Upper lobe of left lung (tissue), 6 donors: ENCODE measurements at regions not wholly inside any gene's neighbourhood (a gene's known extent, or its start where the extent isn't known, plus 50 kb on each side); places are given as distances from the start of the nearest gene placed in this dataset.

Source experiments
- ATAC-seq, 2 donors: fragments of 200-7000 bp; cut with Tn5 transposase; one replicate each; pipeline ENCODE4 v1.9.1; 2022; ENCODE audit warnings: mild to moderate bottlenecking in 2 of 2, moderate library complexity in 2 of 2; ENCODE audit not compliant: low FRiP score in 2 of 2
- DNase-seq, 2 donors: peaks; one replicate each; pipeline ENCODE4 v3.0.0-alpha.2; 2019 to 2020
- H3K27ac ChIP-seq, 4 donors: fragments of 200-600 bp; sonication (generic); one replicate each; pipeline ENCODE4 v1.5.1; 2016 to 2019
- H3K27me3 ChIP-seq, 4 donors: fragments of 200-600 bp; sonication (generic); one replicate each; pipeline ENCODE4 v1.5.1; 2017 to 2019
- H3K36me3 ChIP-seq, 4 donors: fragments of 200-600 bp; sonication (generic); one replicate each; pipeline ENCODE4 v1.5.1; 2016 to 2019
- H3K4me1 ChIP-seq, 4 donors: fragments of 200-600 bp; sonication (generic); one replicate each; pipeline ENCODE4 v1.5.1; 2018 to 2019
- H3K4me3 ChIP-seq, 4 donors: fragments of 200-600 bp; sonication (generic); one replicate each; pipeline ENCODE4 v1.5.1; 2017 to 2019; ENCODE audit warnings: mild to moderate bottlenecking in 2 of 4, moderate library complexity in 1 of 4
- H3K9me3 ChIP-seq, 4 donors: fragments of 200-600 bp; sonication (generic); one replicate each; pipeline ENCODE4 v1.5.1; 2018 to 2019
- EP300 ChIP-seq, 4 donors: sonication (generic); formaldehyde crosslinking; IDR thresholded peaks; one replicate each; pipeline ENCODE4 v1.5.1; 2017; ENCODE audit warnings: antibody characterized with exemption in 4 of 4, control low read depth in 2 of 4
- POLR2A ChIP-seq, 4 donors: fragments of 450-650 bp; IDR thresholded peaks; one replicate each; pipeline ENCODE4 v1.5.1; 2016 to 2017; ENCODE audit warnings: antibody characterized with exemption in 4 of 4, mild to moderate bottlenecking in 2 of 4
- POLR2AphosphoS5 ChIP-seq, 2 donors: sonication (generic); formaldehyde crosslinking; IDR thresholded peaks; one replicate each; pipeline ENCODE4 v1.5.1; 2017; ENCODE audit warnings: antibody characterized with exemption in 2 of 2
- WGBS, 2 donors: methylation state at CpG; one replicate each; pipeline ENCODE4 v1.1.5; 2017 to 2018; 5-methylcytosine and 5-hydroxymethylcytosine counted together
- TF ChIP-seq, protein P1 (sequence below), 6 experiments: fragments of 450-650 bp in 4 of 6; fragments of 200-600 bp in 2 of 6; sonication (generic) in 2 of 6; IDR thresholded peaks; one replicate each; pipeline ENCODE4 v1.5.1; 2016 to 2019; ENCODE audit warnings: antibody characterized with exemption in 6 of 6
- donor health status: DM: no; HTN: no; CAD: no; lungs with moderate emphysema.
- donor health status: DM: no; HTN: yes; CAD: no; lungs with severe emphysema.

DNA sequence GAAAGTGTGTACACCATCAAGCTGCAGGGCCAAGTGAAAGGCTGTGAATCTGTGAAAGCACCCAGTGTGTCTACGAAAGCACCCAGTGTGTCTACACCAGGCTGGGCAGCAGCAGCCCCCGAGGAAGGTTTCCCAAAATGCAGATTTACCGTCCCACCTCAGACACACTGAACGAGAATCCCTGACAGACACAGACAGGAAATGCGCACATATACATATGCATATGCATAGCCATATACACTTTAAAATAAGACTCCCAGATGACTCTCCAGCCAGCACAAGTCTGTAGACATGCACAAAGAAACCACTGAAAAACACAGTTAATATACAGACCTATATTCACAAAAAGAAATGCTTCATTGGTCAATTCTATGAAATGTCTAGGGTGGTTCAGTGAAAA is 155.5 kb upstream of the OPCML start:
- ATAC-seq (no peak), DNase-seq (no peak)
- Histone ChIP-seq H3K9me3 (no peaks in the 10 kb centered on the region), H3K27me3 (no peaks in the 10 kb centered on the region), H3K36me3 (no peaks in the 10 kb centered on the region), H3K27ac (no peak overlapping the region), H3K4me1 (no peaks in the 10 kb centered on the region), H3K4me3 (no peak overlapping the region)
- WGBS, 2 donors = 77 to 81% methylated on average over 5 of the region's 5 CpGs
- TF ChIP-seq EP300 (IDR thresholded peaks at IDR 0.05) = no peak
- TF ChIP-seq POLR2A (IDR thresholded peaks at IDR 0.05) = no peak
- TF ChIP-seq, protein P1, sequence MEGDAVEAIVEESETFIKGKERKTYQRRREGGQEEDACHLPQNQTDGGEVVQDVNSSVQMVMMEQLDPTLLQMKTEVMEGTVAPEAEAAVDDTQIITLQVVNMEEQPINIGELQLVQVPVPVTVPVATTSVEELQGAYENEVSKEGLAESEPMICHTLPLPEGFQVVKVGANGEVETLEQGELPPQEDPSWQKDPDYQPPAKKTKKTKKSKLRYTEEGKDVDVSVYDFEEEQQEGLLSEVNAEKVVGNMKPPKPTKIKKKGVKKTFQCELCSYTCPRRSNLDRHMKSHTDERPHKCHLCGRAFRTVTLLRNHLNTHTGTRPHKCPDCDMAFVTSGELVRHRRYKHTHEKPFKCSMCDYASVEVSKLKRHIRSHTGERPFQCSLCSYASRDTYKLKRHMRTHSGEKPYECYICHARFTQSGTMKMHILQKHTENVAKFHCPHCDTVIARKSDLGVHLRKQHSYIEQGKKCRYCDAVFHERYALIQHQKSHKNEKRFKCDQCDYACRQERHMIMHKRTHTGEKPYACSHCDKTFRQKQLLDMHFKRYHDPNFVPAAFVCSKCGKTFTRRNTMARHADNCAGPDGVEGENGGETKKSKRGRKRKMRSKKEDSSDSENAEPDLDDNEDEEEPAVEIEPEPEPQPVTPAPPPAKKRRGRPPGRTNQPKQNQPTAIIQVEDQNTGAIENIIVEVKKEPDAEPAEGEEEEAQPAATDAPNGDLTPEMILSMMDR (IDR thresholded peaks at IDR 0.05) = no peak
- no peak for TF ChIP-seq POLR2AphosphoS5 (IDR thresholded peaks at IDR 0.05)

DNA sequence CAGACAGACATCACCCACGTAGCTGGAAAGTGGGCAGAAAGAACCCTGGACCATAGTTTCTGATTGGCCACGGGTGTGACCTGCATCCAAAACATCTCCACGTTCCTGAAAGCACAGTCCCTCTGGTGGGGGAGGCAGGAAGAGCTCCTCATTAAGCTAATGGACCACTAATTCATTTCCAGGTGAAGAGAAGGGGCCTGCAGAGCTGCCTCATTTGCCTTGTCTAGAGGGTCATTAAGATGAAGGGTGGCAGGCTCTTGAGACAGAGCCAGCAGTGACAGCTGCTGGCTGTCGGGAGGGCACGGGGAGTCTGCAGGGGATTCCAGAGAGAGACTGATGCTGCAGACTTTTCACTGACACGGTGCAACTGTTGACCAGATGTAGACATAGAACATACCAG is 149.6 kb upstream of the OPCML start:
- H3K27ac ChIP-seq = no peak overlapping the region
- WGBS, 2 donors = 6 to 17% methylated on average over 5 to 6 of the region's 6 CpGs
- H3K27me3 ChIP-seq = no peaks in the 10 kb centered on the region
- H3K9me3 ChIP-seq = no peaks in the 10 kb centered on the region
- TF ChIP-seq POLR2A (IDR thresholded peaks at IDR 0.05) (no peak), EP300 (IDR thresholded peaks at IDR 0.05) (no peak), POLR2AphosphoS5 (IDR thresholded peaks at IDR 0.05) (no peak)
- TF ChIP-seq, protein P1 (IDR thresholded peaks at IDR 0.05) = no peak
- no peaks in the 10 kb centered on the region for H3K36me3 ChIP-seq
- no peak overlapping the region for H3K4me3 ChIP-seq
- H3K4me1 ChIP-seq = no peaks in the 10 kb centered on the region
- ATAC-seq (no peak), DNase-seq (no peak)

DNA sequence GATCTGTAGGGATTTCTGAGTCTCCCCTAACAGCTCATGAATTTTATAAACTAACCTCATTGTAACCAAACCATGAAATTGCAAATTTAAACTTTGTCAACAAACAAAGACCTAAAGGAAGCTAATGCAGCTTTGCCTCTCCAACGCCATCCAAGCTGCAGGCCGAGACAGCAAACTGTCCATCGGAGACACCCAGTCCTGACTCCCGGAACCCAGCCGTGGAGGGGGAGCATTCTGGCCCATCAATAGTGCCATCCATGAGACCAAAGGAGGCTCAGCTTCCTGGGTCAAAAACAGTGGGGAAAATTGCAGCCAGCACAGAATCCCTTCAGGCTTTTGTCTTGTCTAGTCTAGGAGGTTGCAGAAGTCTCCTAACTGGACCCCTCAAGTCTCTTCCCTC is 147.6 kb upstream of the OPCML start:
- Histone ChIP-seq H3K4me3 (no peak overlapping the region), H3K27ac (no peak overlapping the region), H3K36me3 (no peaks in the 10 kb centered on the region), H3K9me3 (no peaks in the 10 kb centered on the region), H3K4me1 (no peaks in the 10 kb centered on the region), H3K27me3 (no peaks in the 10 kb centered on the region)
- TF ChIP-seq POLR2AphosphoS5 (IDR thresholded peaks at IDR 0.05) (no peak), EP300 (IDR thresholded peaks at IDR 0.05) (no peak), POLR2A (IDR thresholded peaks at IDR 0.05) (no peak)
- TF ChIP-seq, protein P1 (IDR thresholded peaks at IDR 0.05) = no peak
- WGBS, 2 donors = 80 to 91% methylated on average over 5 of the region's 5 CpGs
- DNase-seq = no peak
- no peak for ATAC-seq

DNA sequence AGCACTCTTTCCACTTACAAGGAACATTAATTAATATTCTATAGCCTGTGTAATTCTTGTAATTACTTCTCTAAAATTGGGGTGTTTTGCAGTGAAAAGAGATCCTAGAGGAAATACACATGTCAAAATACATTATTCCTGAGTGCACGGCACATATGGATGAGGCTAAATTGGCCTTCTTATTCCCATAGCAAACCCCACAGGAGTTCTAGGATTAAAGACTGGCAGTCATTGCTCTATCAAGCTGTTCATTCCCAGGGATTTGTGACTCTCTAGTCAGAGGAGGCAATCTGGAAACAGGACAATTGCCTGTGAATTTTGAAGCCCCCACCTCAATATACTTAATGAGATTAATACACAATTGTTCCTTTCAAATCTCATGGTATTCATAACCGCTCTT is 145.9 kb upstream of the OPCML start:
- no peaks in the 10 kb centered on the region for H3K9me3 ChIP-seq
- no peak for TF ChIP-seq EP300 (IDR thresholded peaks at IDR 0.05)
- TF ChIP-seq, protein P1 (IDR thresholded peaks at IDR 0.05) = no peak
- no peak for TF ChIP-seq POLR2AphosphoS5 (IDR thresholded peaks at IDR 0.05)
- no peak for TF ChIP-seq POLR2A (IDR thresholded peaks at IDR 0.05)
- WGBS, 2 donors = 83 to 88% methylated on average over 2 of the region's 2 CpGs
- H3K4me1 ChIP-seq = no peaks in the 10 kb centered on the region
- no peak overlapping the region for H3K4me3 ChIP-seq
- no peak for ATAC-seq
- DNase-seq = no peak
- H3K27ac ChIP-seq = no peak overlapping the region
- no peaks in the 10 kb centered on the region for H3K36me3 ChIP-seq
- no peaks in the 10 kb centered on the region for H3K27me3 ChIP-seq

DNA sequence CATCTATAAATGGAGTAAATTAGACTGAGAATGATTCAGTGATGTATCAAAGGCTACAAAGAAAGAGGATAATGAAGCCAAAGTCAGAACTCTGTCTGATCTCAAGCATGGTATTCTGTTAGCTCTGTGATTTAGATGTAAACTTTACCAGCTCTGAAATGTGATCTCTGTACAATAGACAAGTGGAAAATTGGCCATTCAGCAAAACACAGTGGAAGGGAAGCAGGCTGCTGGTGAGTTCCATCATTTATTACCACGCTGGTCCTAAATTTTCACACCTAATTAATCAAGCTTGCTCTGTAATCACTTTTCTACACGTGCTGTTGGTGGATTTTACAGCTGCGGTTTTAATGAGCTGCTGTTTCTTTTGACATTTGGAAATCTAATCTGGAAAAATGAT is 145.1 kb upstream of the OPCML start:
- no peak for ATAC-seq
- 34 to 49% methylated on average over 3 of the region's 3 CpGs for WGBS, 2 donors

More for the DNA sequence above, 145.1 kb upstream of the OPCML start:
- no peak for DNase-seq
- no peak for TF ChIP-seq POLR2A (IDR thresholded peaks at IDR 0.05)
- TF ChIP-seq, protein P1 (IDR thresholded peaks at IDR 0.05) = no peak
- no peak for TF ChIP-seq POLR2AphosphoS5 (IDR thresholded peaks at IDR 0.05)
- no peak for TF ChIP-seq EP300 (IDR thresholded peaks at IDR 0.05)
- Histone ChIP-seq H3K4me1 (no peaks in the 10 kb centered on the region), H3K27ac (no peak overlapping the region), H3K4me3 (no peak overlapping the region), H3K36me3 (no peaks in the 10 kb centered on the region), H3K27me3 (no peaks in the 10 kb centered on the region), H3K9me3 (no peaks in the 10 kb centered on the region)
